ENCODE measurements at regions not wholly inside any gene's neighbourhood (a gene's known extent, or its start where the extent isn't known, plus 50 kb on each side); places are given as distances from the start of the nearest gene placed in this dataset.
"Not testable (repeated sequence)": the region's sequence is repeated elsewhere in the genome, so short reads cannot be mapped to it uniquely, and the experiment has no call there.

- DNase-seq = no peak
Observed at GRCh38 chr7:136527554-136527953, 340.9 kb upstream of the CHRM2 start.

DNA sequence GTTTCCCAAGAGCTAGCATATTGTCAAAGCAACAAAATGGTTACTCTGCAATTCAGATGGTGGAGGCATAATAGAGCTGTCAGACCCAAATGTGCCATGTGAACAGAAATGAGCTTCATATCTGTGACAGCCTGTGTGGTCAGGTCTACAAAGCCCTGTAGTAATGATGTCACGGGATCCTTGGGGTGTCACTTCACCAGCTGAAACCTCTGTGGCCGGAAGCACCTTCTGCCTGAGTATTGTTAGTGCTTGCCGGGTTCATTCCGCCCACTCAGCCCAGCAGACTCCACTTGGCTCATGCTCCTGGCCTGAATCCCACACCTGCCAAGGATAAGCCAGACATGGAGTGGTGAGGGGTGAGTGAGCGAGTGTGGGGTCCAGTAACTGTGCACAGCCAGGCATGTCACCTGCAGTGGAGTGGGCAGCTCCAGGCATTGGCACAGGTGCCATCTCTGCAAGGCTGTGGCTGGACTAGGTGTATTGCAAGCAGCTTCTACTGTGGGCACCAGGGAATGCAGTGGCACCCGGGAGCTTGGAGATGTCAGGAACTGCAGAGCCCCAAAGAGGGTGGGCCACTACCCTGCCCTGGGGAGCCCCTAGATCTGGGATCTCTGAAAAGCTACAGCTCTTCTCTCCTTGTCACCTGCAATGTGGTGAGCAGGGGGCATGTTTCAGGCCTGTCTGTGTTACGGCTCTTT lies 341.9 kb upstream of the CHRM2 start:
- DNase-seq = no peak

DNA sequence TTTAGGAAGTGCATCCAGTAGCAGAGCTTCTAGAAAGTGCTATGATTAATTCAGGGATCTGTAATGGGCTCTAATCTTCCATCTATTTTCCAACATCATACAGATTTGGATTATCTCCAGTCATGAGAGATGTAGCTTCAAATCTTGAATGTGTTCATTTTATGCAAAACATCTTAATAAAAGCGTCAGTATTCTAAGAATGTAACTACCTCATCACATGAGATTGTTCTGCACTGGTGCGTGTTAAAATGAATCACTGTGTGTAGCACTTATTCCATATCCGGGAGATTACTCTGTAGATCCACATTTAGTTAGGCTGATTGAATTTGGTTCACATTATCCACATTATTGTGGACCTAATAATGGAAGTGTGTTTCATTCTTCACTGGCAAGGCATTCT lies 344.9 kb upstream of the CHRM2 start:
- DNase-seq = peak; percentile 61

DNA sequence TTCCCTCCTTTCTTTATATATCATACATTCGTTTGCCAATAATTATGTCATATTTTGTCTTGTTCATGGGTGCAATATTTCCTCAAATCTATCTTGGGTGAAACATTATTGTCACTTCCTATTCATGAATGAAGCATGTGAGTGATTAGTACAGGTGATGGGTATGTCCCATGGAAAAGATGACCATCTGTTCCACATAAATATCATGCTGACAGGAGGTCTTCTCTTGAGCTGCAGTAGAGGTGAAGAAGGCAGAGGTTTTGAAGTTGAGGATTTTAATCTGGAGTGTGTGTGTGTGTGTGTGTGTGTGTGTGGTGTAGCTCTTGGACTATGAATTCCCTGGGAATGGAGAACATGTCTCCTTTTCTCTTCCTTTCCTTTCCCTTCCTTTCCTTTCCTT lies 350.5 kb upstream of the CHRM2 start:
- DNase-seq = no peak

GRCh38 chr7:136514776-136515175 lies 353.7 kb upstream of the CHRM2 start:
- no peak for DNase-seq

- no peak for DNase-seq
Observed at GRCh38 chr7:136513744-136514143, 354.7 kb upstream of the CHRM2 start.

DNA sequence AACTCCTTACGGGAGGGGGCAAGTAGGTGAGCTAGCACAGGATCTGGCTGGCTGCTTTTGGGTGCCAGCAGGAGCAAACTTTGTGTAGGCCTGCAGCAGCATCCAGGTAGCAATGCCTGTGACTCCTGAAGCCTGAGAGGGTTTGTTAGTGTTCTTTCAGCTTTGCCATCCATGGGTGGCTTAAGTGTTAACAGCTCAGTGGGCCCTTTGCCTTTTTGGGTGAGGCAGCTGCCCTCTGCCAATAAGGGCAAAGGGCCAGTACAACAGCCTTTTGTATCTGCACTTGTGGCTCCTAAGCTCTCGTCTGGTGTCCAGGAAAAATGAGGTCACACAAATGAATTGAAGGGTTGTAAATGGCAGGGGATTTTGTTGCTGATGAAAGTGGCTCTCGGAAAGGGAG lies 359.0 kb upstream of the CHRM2 start:
- DNase-seq = no peak

DNA sequence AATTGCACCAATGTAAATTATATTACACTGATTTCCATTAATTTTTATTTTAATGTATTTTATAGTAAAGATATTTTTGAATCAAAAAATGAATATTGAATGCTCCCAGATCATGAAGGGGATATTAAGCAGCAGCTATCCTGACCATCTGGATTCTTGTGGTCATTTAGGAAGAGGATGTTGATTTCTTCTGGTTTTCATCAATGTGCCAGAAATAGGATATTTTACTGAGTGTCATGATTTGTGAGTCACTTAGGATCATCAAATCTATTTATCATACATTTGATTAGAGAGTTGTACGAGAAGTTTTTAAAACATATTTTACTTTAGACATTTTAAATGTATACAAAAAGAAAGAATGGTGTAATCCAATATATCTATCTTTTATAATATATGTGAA lies 366.3 kb upstream of the CHRM2 start:
- peak; percentile 52 for DNase-seq

DNA sequence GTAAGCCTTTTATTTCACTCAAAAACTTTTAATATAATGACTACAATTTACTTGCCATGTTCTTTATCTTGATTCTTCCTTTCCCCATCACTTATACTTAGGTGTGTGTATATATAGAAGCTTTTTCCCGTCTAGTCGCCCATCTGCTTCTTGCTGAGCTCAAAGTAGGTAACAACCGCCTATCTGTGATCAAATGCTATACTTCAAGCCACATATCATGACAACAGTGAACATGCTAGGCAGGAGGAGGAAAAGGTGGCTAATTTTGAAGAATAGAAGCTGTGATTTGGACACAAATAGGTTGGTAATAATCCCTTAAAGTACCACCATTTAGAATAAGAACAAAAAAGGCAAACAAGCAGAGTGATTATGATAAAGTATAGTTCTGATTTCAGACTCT lies 367.3 kb upstream of the CHRM2 start:
- no peak for DNase-seq

- DNase-seq = no peak
Observed at GRCh38 chr7:136496551-136496950, 371.9 kb upstream of the CHRM2 start.

DNA sequence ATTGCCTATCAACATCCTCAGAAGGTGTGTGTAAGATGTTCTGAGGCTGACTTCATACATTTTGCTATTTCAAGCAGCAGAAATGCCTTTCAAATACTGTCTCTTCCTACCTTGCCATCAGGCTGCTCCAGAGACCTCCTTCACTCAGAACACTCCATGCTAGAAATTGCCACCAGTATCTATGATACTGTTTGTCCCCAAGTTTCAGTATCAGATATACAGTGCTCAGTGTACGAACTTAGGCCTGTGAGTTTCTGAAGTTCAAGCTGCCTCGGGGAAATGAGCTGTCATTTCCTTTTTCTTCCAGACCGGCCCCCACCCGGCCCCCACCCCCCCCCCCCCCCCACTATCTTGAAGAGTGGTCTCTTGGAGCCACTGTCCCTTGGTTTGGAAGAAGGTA lies 373.4 kb upstream of the CHRM2 start:
- DNase-seq = no peak

DNA sequence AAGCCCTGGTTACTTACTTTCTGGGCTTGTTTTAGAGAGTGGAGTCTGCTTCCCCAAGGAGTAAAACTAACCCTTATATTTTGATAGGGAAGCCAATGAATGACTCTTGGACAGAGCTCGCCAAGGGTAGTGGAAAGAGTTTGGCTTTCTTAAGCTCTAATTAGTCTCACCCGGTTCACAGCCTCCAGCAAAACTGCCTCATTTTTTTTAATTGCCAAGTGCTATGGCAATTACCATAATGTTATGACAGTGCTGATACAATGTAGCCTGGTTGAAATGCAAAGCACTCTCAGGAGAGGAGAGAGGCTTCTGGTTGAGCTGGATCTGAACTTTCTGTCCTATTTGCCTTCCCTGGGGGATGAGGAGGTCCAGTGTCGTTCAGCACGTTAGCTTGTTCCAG lies 376.1 kb upstream of the CHRM2 start:
- no peak for DNase-seq

DNA sequence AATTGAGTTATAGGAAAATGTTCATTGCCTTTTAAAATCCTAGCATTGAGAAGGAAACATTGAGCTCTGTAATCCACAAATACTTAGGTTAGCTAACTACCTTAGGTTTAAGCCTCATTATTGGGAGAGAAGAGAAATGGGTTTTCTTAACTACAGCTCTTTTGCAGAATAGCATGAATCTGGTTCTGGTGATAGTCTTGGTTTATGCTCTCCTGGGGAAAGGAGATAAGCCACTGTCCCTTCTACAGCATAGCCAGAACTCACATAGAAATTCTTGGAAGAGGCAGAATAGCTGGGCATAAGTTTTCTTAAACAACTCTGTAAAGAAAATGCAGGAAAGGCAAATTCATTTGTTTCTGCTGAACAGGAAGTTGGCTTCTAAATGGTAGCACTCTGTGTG lies 378.6 kb upstream of the CHRM2 start:
- DNase-seq = no peak

GRCh38 chr7:136480901-136481300 lies 387.6 kb upstream of the CHRM2 start:
- no peak for DNase-seq

- no peak for DNase-seq
Observed at GRCh38 chr7:136479922-136480321, 388.5 kb upstream of the CHRM2 start.

GRCh38 chr7:136470179-136470578 lies 398.3 kb upstream of the CHRM2 start:
- DNase-seq = no peak

- no peak for DNase-seq
Observed at GRCh38 chr7:136452949-136453348, 415.5 kb upstream of the CHRM2 start.

DNA sequence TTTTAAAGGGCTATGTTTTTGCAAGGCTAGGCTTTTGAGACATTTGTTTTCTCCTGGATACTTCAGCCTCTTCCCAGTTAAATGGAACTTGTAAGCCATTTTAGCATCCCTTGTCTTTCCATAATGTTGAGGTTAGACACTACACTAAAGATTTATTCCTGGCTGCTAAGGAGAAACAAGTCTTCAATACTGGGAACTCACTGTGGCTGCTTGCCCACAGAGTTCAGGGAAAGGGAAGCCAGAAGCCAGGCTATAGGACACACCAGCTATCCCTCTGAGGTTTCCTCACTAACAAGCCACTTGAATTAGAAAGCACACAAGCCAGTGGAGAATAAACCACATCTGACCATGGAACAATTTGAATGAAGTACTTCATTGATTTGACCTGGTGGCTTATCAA lies 421.7 kb upstream of the CHRM2 start:
- DNase-seq = no peak

DNA sequence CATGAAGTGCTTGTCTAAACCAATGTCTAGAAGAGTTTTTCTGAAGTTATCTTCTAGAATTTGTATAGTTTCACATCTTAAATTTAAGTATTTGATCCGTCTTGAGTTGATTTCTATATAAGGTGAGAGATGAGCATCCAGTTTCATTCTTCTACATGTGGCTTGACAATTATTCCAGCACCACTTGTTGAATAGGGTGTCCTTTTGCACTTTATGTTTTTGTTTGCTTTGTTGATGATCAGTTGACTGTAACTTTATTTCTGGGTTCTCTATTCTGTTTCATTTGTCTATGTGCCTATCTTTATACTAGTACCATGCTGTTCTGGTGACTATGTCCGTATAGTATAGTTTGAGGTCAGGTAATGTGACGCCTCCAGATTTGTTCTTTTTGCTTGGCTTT lies 426.6 kb upstream of the CHRM2 start:
- no peak for DNase-seq

- not testable (repeated sequence) for DNase-seq
Observed at GRCh38 chr7:136431736-136432135, 436.7 kb upstream of the CHRM2 start.

- no peak for DNase-seq
Observed at GRCh38 chr7:136424058-136424457, 444.4 kb upstream of the CHRM2 start.

GRCh38 chr7:136419740-136420139 lies 442.6 kb upstream of the MTPN start:
- DNase-seq = not testable (repeated sequence)

DNA sequence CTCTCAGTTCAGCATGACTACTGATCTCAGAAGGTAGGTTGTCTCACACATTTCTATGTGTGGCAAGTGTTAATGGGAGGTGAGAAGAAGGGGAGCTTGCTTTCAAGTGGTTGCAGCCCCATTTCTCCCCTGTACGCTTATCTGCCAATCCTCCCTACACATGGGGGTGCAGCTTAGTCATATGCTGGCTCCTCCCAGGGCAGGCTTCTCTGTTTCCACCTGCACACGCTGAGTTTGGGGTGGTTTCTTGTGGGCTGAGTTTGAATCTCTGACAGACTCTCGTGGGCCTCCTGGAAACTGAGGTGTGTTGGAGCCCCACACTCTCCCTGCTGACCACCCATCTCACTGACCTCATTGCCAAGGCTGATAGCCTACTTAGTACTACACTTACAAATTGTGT lies 435.8 kb upstream of the MTPN start:
- no peak for DNase-seq

- peak; percentile 56 for DNase-seq
Observed at GRCh38 chr7:136405931-136406777, 429.0 kb upstream of the MTPN start.

DNA sequence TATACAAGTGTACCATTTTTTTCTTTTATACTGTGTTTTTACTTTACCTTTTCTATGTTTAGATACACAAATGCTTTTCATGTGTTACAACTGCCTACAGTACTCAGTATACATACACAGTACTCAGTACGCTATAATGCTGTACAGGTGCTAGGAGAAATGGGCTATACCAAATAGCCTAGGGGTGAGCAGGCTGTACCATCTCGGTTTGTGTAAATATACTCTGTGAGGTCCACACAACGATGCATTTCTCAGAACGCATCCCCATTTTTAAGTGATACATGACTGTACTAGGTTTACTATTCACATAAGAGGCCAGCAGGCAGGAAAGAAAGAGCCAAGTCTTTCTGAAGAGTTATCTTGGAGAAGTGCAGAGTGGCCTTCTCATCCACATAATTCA lies 426.4 kb upstream of the MTPN start:
- no peak for DNase-seq
